ENCODE measurements at regions not wholly inside any gene's neighbourhood (a gene's known extent, or its start where the extent isn't known, plus 50 kb on each side); places are given as distances from the start of the nearest gene placed in this dataset.

- Histone ChIP-seq H3K79me2 (ENCODE audit: control insufficient read depth, insufficient read depth, low read length) (no peaks in the 10 kb centered on the region), H3K9ac (ENCODE audit: control insufficient read depth, insufficient read depth, low read length) (no peak overlapping the region), H4K20me1 (ENCODE audit: control insufficient read depth, insufficient read depth) (no peaks in the 10 kb centered on the region), H3K27me3 (replicated peaks in 1 of 2; ENCODE audit: control insufficient read depth in 2 of 2, insufficient read depth in 2 of 2, low read length in 1 of 2) (no peaks in the 10 kb centered on the region), H3K4me2 (ENCODE audit: control insufficient read depth, insufficient read depth) (no peak overlapping the region), H3K27ac (ENCODE audit: control insufficient read depth, insufficient read depth) (no peak overlapping the region), H3K4me3 (no peak overlapping the region), H3K4me1 (ENCODE audit: control insufficient read depth, insufficient read depth, low read length) (no peaks in the 10 kb centered on the region), H3K9me3 (replicated peaks; ENCODE audit: control insufficient read depth, insufficient read depth, low read length) (no peaks in the 10 kb centered on the region; the same call in 2 of the 3 replicates), H2AFZ (ENCODE audit: control insufficient read depth, low read depth, low read length) (no peak overlapping the region), H3K36me3 (ENCODE audit: control insufficient read depth in 2 of 2, insufficient read depth in 2 of 2, low read length in 1 of 2) (no peaks in the 10 kb centered on the region)
- ATAC-seq (no peak), FAIRE-seq (no peak), DNase-seq (ENCODE audit: low read depth, low spot score) (no peak)
- in situ Hi-C loops (cut with MboI) (no loop called here), intact Hi-C loops (cut with micrococcal nuclease; ENCODE audit: unreplicated experiment) (no loop called here)
- SMC1A ChIA-PET (ENCODE audit: uncharacterized antibody, unreplicated experiment): interaction anchor here (1.2 kb wide), 1 partner anchor 35 kb away, joined by 3 read pairs; no protein-coding TSS in a partner anchor
- RAD21 ChIA-PET (ENCODE audit: unreplicated experiment): no interaction called here
- BruUV-seq (replicated peaks): no TSS peak
- TF ChIP-seq NR2C2 (IDR thresholded peaks at IDR 0.05; ENCODE audit: borderline replicate concordance, control insufficient read depth, insufficient read length, low read depth) (no peak), ZNF622 (IDR thresholded peaks at IDR 0.05) (no peak), ZNF687 (IDR thresholded peaks at IDR 0.05) (no peak)
- CTCF ChIA-PET: no interaction called here
- POLR2A ChIA-PET: no interaction called here
- 52% methylated on average over 2 of the region's 2 CpGs for WGBS (ENCODE audit: insufficient coverage, insufficient replicate concordance, low lambda C conversion rate, missing lambda C conversion rate)
These were observed 1044.0 kb upstream of the TMEM132C start for GRCh38 chr12:127223011-127223410.

GRCh38 chr12:127223731-127224130 lies 1043.2 kb upstream of the TMEM132C start:
- FAIRE-seq: no peak
- DNase-seq (ENCODE audit: low read depth, low spot score): no peak
- WGBS (ENCODE audit: insufficient coverage, insufficient replicate concordance, low lambda C conversion rate, missing lambda C conversion rate): 13% methylated on average over 3 of the region's 3 CpGs
- TF ChIP-seq TAF1 (IDR thresholded peaks at IDR 0.05; ENCODE audit: borderline replicate concordance, low read depth, low read length) (no peak), REST (IDR thresholded peaks at IDR 0.05; ENCODE audit: low read depth, low read length) (no peak), CHD1 (IDR thresholded peaks at IDR 0.05; ENCODE audit: low read depth, low read length) (no peak), ATF2 (IDR thresholded peaks at IDR 0.05; ENCODE audit: low read length) (no peak), JUNB (IDR thresholded peaks at IDR 0.05) (no peak)

More at GRCh38 chr12:127223731-127224130, 1043.2 kb upstream of the TMEM132C start:
- Histone ChIP-seq H3K9ac (ENCODE audit: control insufficient read depth, insufficient read depth, low read length) (no peak overlapping the region), H3K27me3 (replicated peaks in 1 of 2; ENCODE audit: control insufficient read depth in 2 of 2, insufficient read depth in 2 of 2, low read length in 1 of 2) (no peaks in the 10 kb centered on the region), H3K9me3 (replicated peaks; ENCODE audit: control insufficient read depth, insufficient read depth, low read length) (no peaks in the 10 kb centered on the region; the same call in 2 of the 3 replicates), H3K4me3 (no peak overlapping the region), H4K20me1 (ENCODE audit: control insufficient read depth, insufficient read depth) (no peaks in the 10 kb centered on the region), H3K4me1 (ENCODE audit: control insufficient read depth, insufficient read depth, low read length) (no peaks in the 10 kb centered on the region), H3K36me3 (ENCODE audit: control insufficient read depth in 2 of 2, insufficient read depth in 2 of 2, low read length in 1 of 2) (no peaks in the 10 kb centered on the region), H3K79me2 (ENCODE audit: control insufficient read depth, insufficient read depth, low read length) (no peaks in the 10 kb centered on the region), H3K27ac (ENCODE audit: control insufficient read depth, insufficient read depth) (no peak overlapping the region), H2AFZ (ENCODE audit: control insufficient read depth, low read depth, low read length) (no peak overlapping the region), H3K4me2 (ENCODE audit: control insufficient read depth, insufficient read depth) (no peak overlapping the region)
- no TSS peak for BruUV-seq (replicated peaks)
- POLR2A ChIA-PET: no interaction called here
- ATAC-seq: no peak
- CTCF ChIA-PET: no interaction called here
- SMC1A ChIA-PET (ENCODE audit: uncharacterized antibody, unreplicated experiment): no interaction called here
- intact Hi-C loops (cut with micrococcal nuclease; ENCODE audit: unreplicated experiment) (no loop called here), in situ Hi-C loops (cut with MboI) (no loop called here)
- RAD21 ChIA-PET (ENCODE audit: unreplicated experiment): no interaction called here
